BE2C (cell line): ENCODE measurements at regions not wholly inside any gene's neighbourhood (a gene's known extent, or its start where the extent isn't known, plus 50 kb on each side); places are given as distances from the start of the nearest gene placed in this dataset.

ENCODE experiments used
- DNase-seq: peaks from one replicate; pipeline ENCODE4 v3.0.0-alpha.2; 2020
- H3K27me3 ChIP-seq: fragments of 250-450 bp; sonication (Bioruptor Pico); 2 replicates; pipeline ENCODE4 v1.5.1; 2020; ENCODE audit warnings: mild to moderate bottlenecking
- H3K36me3 ChIP-seq: fragments of 250-450 bp; sonication (Bioruptor Pico); 2 replicates; pipeline ENCODE4 v1.5.1; 2020; ENCODE audit warnings: mild to moderate bottlenecking
- H3K4me1 ChIP-seq: fragments of 250-450 bp; sonication (Bioruptor Pico); 2 replicates; pipeline ENCODE4 v1.5.1; 2020
- H3K4me3 ChIP-seq: 2 replicates; pipeline ENCODE4 v1.5.1; 2011; ENCODE audit warnings: low read depth, low read length
- H3K9me3 ChIP-seq: fragments of 250-450 bp; sonication (Bioruptor Pico); 2 replicates; pipeline ENCODE4 v1.5.1; 2020
- TF ChIP-seq, protein P1 (sequence below): IDR thresholded peaks from 2 replicates; pipeline ENCODE4 v1.5.1; 2012; ENCODE audit warnings: mild to moderate bottlenecking, low read depth, low read length

DNA sequence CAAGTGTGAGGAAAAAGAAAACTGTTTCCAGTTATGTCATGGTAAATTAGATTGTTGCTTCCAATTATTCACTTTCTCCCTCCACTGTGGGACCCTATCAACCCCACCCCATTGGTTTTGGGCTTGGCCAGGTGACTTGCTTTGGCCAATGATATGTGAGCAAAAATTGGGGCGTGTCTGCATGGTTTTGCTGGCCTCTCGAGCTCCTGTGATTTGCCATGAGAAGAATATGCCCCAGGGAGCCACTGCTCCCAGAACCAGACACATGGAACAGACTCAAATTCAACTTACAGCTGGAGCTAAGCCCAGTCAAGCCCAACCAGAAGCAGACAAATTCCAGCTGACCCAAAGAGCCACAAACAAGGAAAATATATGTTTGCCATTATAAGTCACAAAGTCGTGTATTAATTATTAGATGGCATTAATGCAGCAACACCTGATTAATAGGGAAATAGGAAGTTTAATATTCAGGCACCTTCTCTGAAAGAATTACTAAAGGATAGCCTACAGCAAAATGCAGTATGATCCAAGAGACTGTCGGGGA, 248.9 kb downstream of the ANAPC1 start:
- TF ChIP-seq, protein P1, sequence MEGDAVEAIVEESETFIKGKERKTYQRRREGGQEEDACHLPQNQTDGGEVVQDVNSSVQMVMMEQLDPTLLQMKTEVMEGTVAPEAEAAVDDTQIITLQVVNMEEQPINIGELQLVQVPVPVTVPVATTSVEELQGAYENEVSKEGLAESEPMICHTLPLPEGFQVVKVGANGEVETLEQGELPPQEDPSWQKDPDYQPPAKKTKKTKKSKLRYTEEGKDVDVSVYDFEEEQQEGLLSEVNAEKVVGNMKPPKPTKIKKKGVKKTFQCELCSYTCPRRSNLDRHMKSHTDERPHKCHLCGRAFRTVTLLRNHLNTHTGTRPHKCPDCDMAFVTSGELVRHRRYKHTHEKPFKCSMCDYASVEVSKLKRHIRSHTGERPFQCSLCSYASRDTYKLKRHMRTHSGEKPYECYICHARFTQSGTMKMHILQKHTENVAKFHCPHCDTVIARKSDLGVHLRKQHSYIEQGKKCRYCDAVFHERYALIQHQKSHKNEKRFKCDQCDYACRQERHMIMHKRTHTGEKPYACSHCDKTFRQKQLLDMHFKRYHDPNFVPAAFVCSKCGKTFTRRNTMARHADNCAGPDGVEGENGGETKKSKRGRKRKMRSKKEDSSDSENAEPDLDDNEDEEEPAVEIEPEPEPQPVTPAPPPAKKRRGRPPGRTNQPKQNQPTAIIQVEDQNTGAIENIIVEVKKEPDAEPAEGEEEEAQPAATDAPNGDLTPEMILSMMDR = no peak
- Histone ChIP-seq H3K4me1 (peaks cover 3% of the 10 kb centered on the region; the same call in 1 of the 2 replicates), H3K27me3 (no peaks in the 10 kb centered on the region), H3K4me3 (no peak overlapping the region), H3K9me3 (no peaks in the 10 kb centered on the region), H3K36me3 (no peaks in the 10 kb centered on the region)
- peak; percentile 85 for DNase-seq

DNA sequence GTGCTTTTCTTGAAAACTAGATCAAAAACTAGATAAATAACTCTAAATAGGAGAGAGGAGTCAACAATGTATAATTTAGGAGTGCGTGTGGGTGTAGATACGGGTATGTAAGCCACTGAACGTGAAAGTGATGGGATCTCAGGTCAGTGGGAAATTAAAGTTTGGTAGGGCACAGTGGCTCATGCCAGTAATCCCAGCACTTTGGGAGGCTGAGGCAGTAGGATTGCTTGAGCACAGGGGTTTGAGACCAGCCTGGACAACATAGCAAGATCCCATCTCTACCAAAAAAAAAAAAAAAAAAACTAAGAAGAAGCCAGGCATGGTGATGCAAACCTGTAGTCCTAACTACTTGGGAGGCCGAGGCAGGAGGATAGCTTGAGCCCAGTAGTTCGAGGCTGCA, 247.1 kb downstream of the ANAPC1 start:
- no peak overlapping the region for H3K4me3 ChIP-seq
- H3K9me3 ChIP-seq = no peaks in the 10 kb centered on the region
- H3K36me3 ChIP-seq = no peaks in the 10 kb centered on the region
- DNase-seq = no peak
- peaks cover 3% of the 10 kb centered on the region; the same call in 1 of the 2 replicates for H3K4me1 ChIP-seq
- no peaks in the 10 kb centered on the region for H3K27me3 ChIP-seq
- TF ChIP-seq, protein P1 = no peak

DNA sequence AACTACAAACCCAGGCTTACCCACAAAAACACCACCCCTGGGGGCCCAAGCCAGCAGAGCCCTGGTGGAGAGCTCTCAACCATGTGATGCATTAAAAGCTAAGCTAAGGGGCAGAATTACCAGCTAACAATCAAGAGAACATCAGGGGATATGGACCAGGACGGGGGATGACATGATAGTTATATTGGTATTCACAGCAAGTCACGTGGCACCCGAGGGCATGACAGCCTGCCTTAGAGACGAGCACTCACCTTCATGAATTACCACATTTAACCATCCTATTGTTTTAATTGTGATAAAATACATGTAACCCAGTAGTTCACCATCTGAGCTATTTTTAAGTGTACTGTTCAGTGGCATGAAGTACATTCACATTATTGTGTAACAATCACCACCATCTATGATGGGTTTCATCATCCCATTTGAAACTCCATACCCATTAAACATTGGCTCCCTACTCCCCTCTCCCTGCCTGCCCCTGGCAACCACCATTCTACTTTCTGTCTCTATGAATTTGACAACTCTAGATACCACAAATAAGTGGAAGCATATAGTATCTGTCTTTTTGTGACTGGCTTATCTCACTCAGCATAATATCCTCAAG, 245.6 kb downstream of the ANAPC1 start:
- peaks cover 3% of the 10 kb centered on the region; the same call in 1 of the 2 replicates for H3K4me1 ChIP-seq
- no peak for DNase-seq
- no peak overlapping the region for H3K4me3 ChIP-seq
- H3K9me3 ChIP-seq = no peaks in the 10 kb centered on the region
- no peaks in the 10 kb centered on the region for H3K36me3 ChIP-seq
- H3K27me3 ChIP-seq = no peaks in the 10 kb centered on the region
- TF ChIP-seq, protein P1 = no peak

DNA sequence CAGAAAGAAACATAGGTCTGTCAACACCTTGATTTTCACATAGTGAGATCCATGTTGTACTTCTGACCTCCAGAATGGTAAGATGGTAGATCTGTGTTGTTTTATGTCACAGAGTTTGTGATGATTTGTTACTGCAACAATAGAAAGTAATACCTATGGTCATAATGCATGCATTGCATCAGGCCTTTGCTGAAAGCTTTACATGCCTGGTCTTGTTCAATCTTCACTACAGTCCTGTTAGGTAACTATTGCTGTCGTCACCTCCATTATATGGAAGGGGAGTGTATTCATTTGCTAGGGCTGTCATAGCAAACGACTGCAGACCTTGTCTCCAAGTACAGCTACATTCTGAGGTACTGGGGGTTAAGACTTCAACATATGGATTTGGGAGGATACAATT, 243.5 kb downstream of the ANAPC1 start:
- H3K4me1 ChIP-seq = no peaks in the 10 kb centered on the region
- H3K9me3 ChIP-seq = no peaks in the 10 kb centered on the region
- no peak for DNase-seq
- no peaks in the 10 kb centered on the region for H3K27me3 ChIP-seq
- H3K36me3 ChIP-seq = no peaks in the 10 kb centered on the region
- no peak overlapping the region for H3K4me3 ChIP-seq
- TF ChIP-seq, protein P1 = no peak

DNA sequence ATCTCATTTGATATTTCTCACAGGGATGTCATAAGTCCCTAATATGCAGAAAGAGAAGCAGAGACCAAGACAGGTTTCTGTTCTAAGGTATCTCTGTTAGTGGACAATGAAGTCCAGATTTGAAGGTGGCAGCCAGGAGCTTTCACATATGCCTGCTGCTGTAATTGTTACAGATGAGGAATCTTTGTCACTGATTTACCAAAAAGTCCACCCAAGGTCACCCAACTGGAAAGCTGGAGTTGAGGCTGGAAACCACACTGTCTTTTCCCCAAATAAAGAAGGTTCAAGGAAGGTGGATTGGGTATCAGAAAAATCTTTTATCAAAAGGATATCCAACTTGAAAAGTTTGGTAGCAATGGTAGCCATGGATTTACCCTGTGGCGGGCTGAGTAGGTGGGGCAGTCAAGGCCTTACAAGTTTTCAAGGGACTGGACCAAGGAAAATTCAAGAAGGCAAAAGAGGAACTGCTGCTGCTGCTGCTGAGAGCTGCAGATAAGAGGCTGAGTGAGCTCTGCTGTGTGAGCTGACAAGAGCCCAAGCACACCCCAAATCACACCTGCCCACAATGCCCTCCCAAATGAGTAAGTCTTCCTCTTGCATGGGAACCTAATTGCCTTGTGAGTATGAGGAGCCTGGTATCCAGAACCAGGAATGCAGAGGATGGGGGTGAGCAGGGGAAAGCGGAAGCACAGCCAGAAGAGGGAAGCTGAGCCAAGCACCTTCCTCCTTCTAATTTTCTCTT, 241.2 kb downstream of the ANAPC1 start:
- DNase-seq = no peak
- no peaks in the 10 kb centered on the region for H3K36me3 ChIP-seq
- H3K4me3 ChIP-seq = no peak overlapping the region
- no peaks in the 10 kb centered on the region for H3K4me1 ChIP-seq
- H3K9me3 ChIP-seq = no peaks in the 10 kb centered on the region
- no peaks in the 10 kb centered on the region for H3K27me3 ChIP-seq
- TF ChIP-seq, protein P1 = no peak

DNA sequence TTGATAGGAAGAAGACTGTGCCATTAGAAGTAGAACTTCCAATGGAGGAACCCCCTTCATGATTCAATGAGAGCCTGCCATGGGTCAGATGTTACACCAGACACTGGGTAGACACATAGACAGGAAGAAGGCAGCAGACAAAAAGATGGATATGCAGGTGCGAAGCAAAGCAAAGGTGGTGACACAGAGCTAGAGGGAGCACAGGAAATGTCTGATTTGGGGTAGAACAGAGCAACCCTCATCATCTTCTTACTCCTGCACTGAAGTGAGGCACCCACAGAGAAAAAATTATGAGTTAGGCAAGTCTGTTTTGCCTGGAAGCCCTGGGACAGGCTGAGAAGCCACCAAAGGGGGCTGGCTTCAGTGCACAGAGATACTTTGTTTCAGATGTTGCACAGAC, 240.2 kb downstream of the ANAPC1 start:
- H3K4me3 ChIP-seq = no peak overlapping the region
- H3K4me1 ChIP-seq = no peaks in the 10 kb centered on the region
- no peaks in the 10 kb centered on the region for H3K36me3 ChIP-seq
- no peaks in the 10 kb centered on the region for H3K27me3 ChIP-seq
- no peak for DNase-seq
- TF ChIP-seq, protein P1 = no peak
- H3K9me3 ChIP-seq = no peaks in the 10 kb centered on the region
